ENCODE measurements at regions not wholly inside any gene's neighbourhood (a gene's known extent, or its start where the extent isn't known, plus 50 kb on each side); places are given as distances from the start of the nearest gene placed in this dataset.

- peak; percentile 72 for DNase-seq (ENCODE audit: insufficient read length, low spot score, missing footprints)
- H3K4me3 ChIP-seq (ENCODE audit: insufficient read depth, low read length): no peak overlapping the region
- no peaks in the 10 kb centered on the region for H3K36me3 ChIP-seq (ENCODE audit: insufficient read depth, low read length)
- H2AFZ ChIP-seq (ENCODE audit: low read length): no peak overlapping the region
- TF ChIP-seq, protein P1, sequence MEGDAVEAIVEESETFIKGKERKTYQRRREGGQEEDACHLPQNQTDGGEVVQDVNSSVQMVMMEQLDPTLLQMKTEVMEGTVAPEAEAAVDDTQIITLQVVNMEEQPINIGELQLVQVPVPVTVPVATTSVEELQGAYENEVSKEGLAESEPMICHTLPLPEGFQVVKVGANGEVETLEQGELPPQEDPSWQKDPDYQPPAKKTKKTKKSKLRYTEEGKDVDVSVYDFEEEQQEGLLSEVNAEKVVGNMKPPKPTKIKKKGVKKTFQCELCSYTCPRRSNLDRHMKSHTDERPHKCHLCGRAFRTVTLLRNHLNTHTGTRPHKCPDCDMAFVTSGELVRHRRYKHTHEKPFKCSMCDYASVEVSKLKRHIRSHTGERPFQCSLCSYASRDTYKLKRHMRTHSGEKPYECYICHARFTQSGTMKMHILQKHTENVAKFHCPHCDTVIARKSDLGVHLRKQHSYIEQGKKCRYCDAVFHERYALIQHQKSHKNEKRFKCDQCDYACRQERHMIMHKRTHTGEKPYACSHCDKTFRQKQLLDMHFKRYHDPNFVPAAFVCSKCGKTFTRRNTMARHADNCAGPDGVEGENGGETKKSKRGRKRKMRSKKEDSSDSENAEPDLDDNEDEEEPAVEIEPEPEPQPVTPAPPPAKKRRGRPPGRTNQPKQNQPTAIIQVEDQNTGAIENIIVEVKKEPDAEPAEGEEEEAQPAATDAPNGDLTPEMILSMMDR (IDR thresholded peaks at IDR 0.05; ENCODE audit: extremely low read depth, low read depth, low read length): no peak
- H3K4me2 ChIP-seq (ENCODE audit: insufficient read depth, low read length): no peak overlapping the region
- no peaks in the 10 kb centered on the region for H3K9me3 ChIP-seq (ENCODE audit: low read depth, low read length)
- H3K27ac ChIP-seq (ENCODE audit: low read depth, low read length): no peak overlapping the region
- H4K20me1 ChIP-seq (ENCODE audit: insufficient read depth, low read length): no peaks in the 10 kb centered on the region
- H3K27me3 ChIP-seq (ENCODE audit: insufficient read depth, low read length): no peaks in the 10 kb centered on the region
- no peaks in the 10 kb centered on the region for H3K79me2 ChIP-seq (ENCODE audit: insufficient read depth, low read length)
- H3K4me1 ChIP-seq (ENCODE audit: insufficient read depth, low read length): peaks cover 22% of the 10 kb centered on the region
Observed at GRCh38 chr16:88296437-88297177, 86.2 kb upstream of the ZNF469 start.

- H3K27ac ChIP-seq (ENCODE audit: low read depth, low read length): no peak overlapping the region
- no peak overlapping the region for H3K4me3 ChIP-seq (ENCODE audit: insufficient read depth, low read length)
- peaks cover 22% of the 10 kb centered on the region for H3K4me1 ChIP-seq (ENCODE audit: insufficient read depth, low read length)
- no peaks in the 10 kb centered on the region for H3K36me3 ChIP-seq (ENCODE audit: insufficient read depth, low read length)
- H4K20me1 ChIP-seq (ENCODE audit: insufficient read depth, low read length): no peaks in the 10 kb centered on the region
- no peak overlapping the region for H3K4me2 ChIP-seq (ENCODE audit: insufficient read depth, low read length)
- no peaks in the 10 kb centered on the region for H3K79me2 ChIP-seq (ENCODE audit: insufficient read depth, low read length)
- no peak overlapping the region for H2AFZ ChIP-seq (ENCODE audit: low read length)
- H3K9me3 ChIP-seq (ENCODE audit: low read depth, low read length): no peaks in the 10 kb centered on the region
- H3K27me3 ChIP-seq (ENCODE audit: insufficient read depth, low read length): no peaks in the 10 kb centered on the region
- TF ChIP-seq, protein P1 (IDR thresholded peaks at IDR 0.05; ENCODE audit: extremely low read depth, low read depth, low read length): no peak
- peak; percentile 46 for DNase-seq (ENCODE audit: insufficient read length, low spot score, missing footprints)
Observed at GRCh38 chr16:88297178-88297720, 85.5 kb upstream of the ZNF469 start.

GRCh38 chr16:88298181-88298832, 84.5 kb upstream of the ZNF469 start:
- no peaks in the 10 kb centered on the region for H3K27me3 ChIP-seq (ENCODE audit: insufficient read depth, low read length)
- H3K36me3 ChIP-seq (ENCODE audit: insufficient read depth, low read length): no peaks in the 10 kb centered on the region
- peaks cover 25% of the 10 kb centered on the region for H3K4me1 ChIP-seq (ENCODE audit: insufficient read depth, low read length)
- H3K9me3 ChIP-seq (ENCODE audit: low read depth, low read length): no peaks in the 10 kb centered on the region
- H3K4me3 ChIP-seq (ENCODE audit: insufficient read depth, low read length): no peak overlapping the region
- H3K79me2 ChIP-seq (ENCODE audit: insufficient read depth, low read length): no peaks in the 10 kb centered on the region
- peak overlapping the region; percentile 39 for H2AFZ ChIP-seq (ENCODE audit: low read length)
- TF ChIP-seq, protein P1 (IDR thresholded peaks at IDR 0.05; ENCODE audit: extremely low read depth, low read depth, low read length): no peak
- no peak overlapping the region for H3K4me2 ChIP-seq (ENCODE audit: insufficient read depth, low read length)
- no peaks in the 10 kb centered on the region for H4K20me1 ChIP-seq (ENCODE audit: insufficient read depth, low read length)
- H3K27ac ChIP-seq (ENCODE audit: low read depth, low read length): peak overlapping the region; percentile 37
- DNase-seq (ENCODE audit: insufficient read length, low spot score, missing footprints): peak; percentile 95

Data from osteoblast (primary cell).